NCI-H446 (cell line): ENCODE measurements at regions not wholly inside any gene's neighbourhood (a gene's known extent, or its start where the extent isn't known, plus 50 kb on each side); places are given as distances from the start of the nearest gene placed in this dataset.

ENCODE experiments used
- DNase-seq, 2 experiments: peaks; one replicate each; lab custom pipeline; 2025; lab: John Stamatoyannopoulos, UW

GRCh38 chr5:129400395-129400983 lies 59.6 kb upstream of the ADAMTS19 start:
- peak in 1 of 2 experiments; percentile 15 for DNase-seq

GRCh38 chr5:129405222-129405621 lies 54.9 kb upstream of the ADAMTS19 start:
- DNase-seq, result no peak

- DNase-seq, result no peak
Observed at GRCh38 chr5:129406440-129406839, 53.7 kb upstream of the ADAMTS19 start.
